ENCODE measurements at regions not wholly inside any gene's neighbourhood (a gene's known extent, or its start where the extent isn't known, plus 50 kb on each side); places are given as distances from the start of the nearest gene placed in this dataset.
"Not testable (repeated sequence)": the region's sequence is repeated elsewhere in the genome, so short reads cannot be mapped to it uniquely, and the experiment has no call there.

- no peak for TF ChIP-seq POLR2AphosphoS5 (IDR thresholded peaks at IDR 0.05)
- no peak for TF ChIP-seq CTCF (IDR thresholded peaks at IDR 0.05)
- no peak for TF ChIP-seq POLR2A (IDR thresholded peaks at IDR 0.05)
- no peaks in the 10 kb centered on the region for H3K36me3 ChIP-seq
- peaks cover 0 to 6% of the 10 kb centered on the region in 2 donors for H3K9me3 ChIP-seq
- H3K4me3 ChIP-seq = no peak overlapping the region
- intact Hi-C loops (cut with DNase I; ENCODE audit: low total_unique reads) = no loop called here
- H3K4me1 ChIP-seq = no peaks in the 10 kb centered on the region
- no peak overlapping the region for H3K27ac ChIP-seq
- no peak for DNase-seq (ENCODE audit: low spot score in 2 of 2)
- H3K27me3 ChIP-seq = peaks cover 0 to 8% of the 10 kb centered on the region in 2 donors
These were observed 60.3 kb upstream of the ZNF81 start for GRCh38 chrX:47776292-47777006.

GRCh38 chrX:47772764-47773163 lies 63.9 kb upstream of the ZNF81 start:
- TF ChIP-seq POLR2AphosphoS5 (IDR thresholded peaks at IDR 0.05) (no peak), POLR2A (IDR thresholded peaks at IDR 0.05) (no peak), CTCF (IDR thresholded peaks at IDR 0.05) (no peak)
- peaks cover 0 to 6% of the 10 kb centered on the region in 2 donors for H3K9me3 ChIP-seq
- H3K4me1 ChIP-seq = no peaks in the 10 kb centered on the region
- DNase-seq (ENCODE audit: low spot score in 2 of 2) = no peak
- H3K27ac ChIP-seq = no peak overlapping the region
- H3K4me3 ChIP-seq = no peak overlapping the region
- intact Hi-C loops (cut with DNase I; ENCODE audit: low total_unique reads) = no loop called here
- H3K27me3 ChIP-seq = peaks cover 0 to 20% of the 10 kb centered on the region in 2 donors
- no peaks in the 10 kb centered on the region for H3K36me3 ChIP-seq

GRCh38 chrX:47771473-47771872 lies 65.2 kb upstream of the ZNF81 start:
- H3K9me3 ChIP-seq = peaks cover 0 to 6% of the 10 kb centered on the region in 2 donors
- no peak overlapping the region for H3K27ac ChIP-seq
- no peaks in the 10 kb centered on the region for H3K4me1 ChIP-seq
- TF ChIP-seq POLR2AphosphoS5 (IDR thresholded peaks at IDR 0.05) (no peak), CTCF (IDR thresholded peaks at IDR 0.05) (no peak), POLR2A (IDR thresholded peaks at IDR 0.05) (no peak)
- H3K4me3 ChIP-seq = no peak overlapping the region
- intact Hi-C loops (cut with DNase I; ENCODE audit: low total_unique reads) = no loop called here
- DNase-seq (ENCODE audit: low spot score in 2 of 2) = no peak
- H3K36me3 ChIP-seq = no peaks in the 10 kb centered on the region
- peaks cover 0 to 26% of the 10 kb centered on the region in 2 donors for H3K27me3 ChIP-seq

- H3K4me1 ChIP-seq; H3K4me3 ChIP-seq; intact Hi-C loops (cut with DNase I; ENCODE audit: low total_unique reads); DNase-seq (ENCODE audit: low spot score in 2 of 2); H3K27ac ChIP-seq; H3K27me3 ChIP-seq; H3K36me3 ChIP-seq: not testable (repeated sequence)
- H3K9me3 ChIP-seq = peaks cover 0 to 23% of the 10 kb centered on the region in 2 donors
These were observed 73.9 kb upstream of the ZNF81 start for GRCh38 chrX:47762826-47763225.

- TF ChIP-seq CTCF (IDR thresholded peaks at IDR 0.05) (no peak), POLR2A (IDR thresholded peaks at IDR 0.05) (no peak), POLR2AphosphoS5 (IDR thresholded peaks at IDR 0.05) (no peak)
- Histone ChIP-seq H3K4me1 (no peaks in the 10 kb centered on the region), H3K9me3 (no peaks in the 10 kb centered on the region), H3K27me3 (peaks cover 0 to 65% of the 10 kb centered on the region in 2 donors), H3K27ac (no peak overlapping the region), H3K4me3 (no peak overlapping the region), H3K36me3 (no peaks in the 10 kb centered on the region)
- DNase-seq (ENCODE audit: low spot score in 2 of 2) = no peak
- intact Hi-C loops (cut with DNase I; ENCODE audit: low total_unique reads) = loop anchor here (5.0 kb wide), 1 partner anchor 220 kb away; no protein-coding TSS in a partner anchor
These were observed 84.0 kb upstream of the ZNF81 start for GRCh38 chrX:47752685-47753084.

Measured in breast epithelium (tissue), 4 donors.